HUES48 (cell line): ENCODE measurements at regions not wholly inside any gene's neighbourhood (a gene's known extent, or its start where the extent isn't known, plus 50 kb on each side); places are given as distances from the start of the nearest gene placed in this dataset.

Source experiments
- H3K27ac ChIP-seq: one replicate; pipeline ENCODE4 v1.7.0; 2013; ENCODE audit warnings: low read depth, low read length, inconsistent platforms
- H3K27me3 ChIP-seq: 2 replicates; pipeline ENCODE4 v1.6.1; 2013; ENCODE audit warnings: mild to moderate bottlenecking, low read length; ENCODE audit not compliant: control insufficient read depth, insufficient read depth
- H3K36me3 ChIP-seq: 2 replicates; pipeline ENCODE4 v1.6.1; 2013; ENCODE audit warnings: low read length; ENCODE audit not compliant: control insufficient read depth, insufficient read depth
- H3K4me1 ChIP-seq: 2 replicates; pipeline ENCODE4 v1.6.1; 2013; ENCODE audit warnings: mild to moderate bottlenecking, low read length; ENCODE audit not compliant: control insufficient read depth, insufficient read depth
- H3K4me3 ChIP-seq: 2 replicates; pipeline ENCODE4 v1.5.1; 2013; ENCODE audit warnings: mild to moderate bottlenecking, low read depth, low read length
- H3K9ac ChIP-seq: 2 replicates; pipeline ENCODE4 v1.6.1; 2013; ENCODE audit warnings: mild to moderate bottlenecking, low read depth, low read length, moderate library complexity
- H3K9me3 ChIP-seq: 2 replicates; pipeline ENCODE4 v1.6.1; 2013; ENCODE audit warnings: low read length; ENCODE audit not compliant: control insufficient read depth, insufficient read depth

DNA sequence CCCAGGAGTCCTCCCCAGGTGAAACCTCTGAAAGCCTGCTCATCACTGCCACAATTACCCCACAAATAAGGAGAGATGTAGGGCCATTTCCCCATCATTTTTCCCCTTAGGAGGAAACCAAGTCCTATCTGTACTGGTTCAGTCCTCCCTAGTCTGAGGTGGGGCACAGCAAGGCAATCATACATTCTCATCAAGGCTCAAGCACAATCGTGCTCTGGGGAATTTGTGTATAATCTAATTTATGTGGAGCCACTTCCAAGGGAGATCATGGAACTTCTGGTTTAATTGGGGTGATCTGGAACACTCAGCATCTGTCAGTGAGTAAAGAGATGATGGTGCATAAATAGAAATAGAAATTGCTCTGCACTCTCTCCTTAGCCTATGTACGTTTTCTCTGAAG lies 546.9 kb downstream of the IGSF11 start:
- H3K4me1 ChIP-seq: peaks cover 11% of the 10 kb centered on the region
- H3K9ac ChIP-seq: no peak overlapping the region
- no peak overlapping the region for H3K4me3 ChIP-seq
- no peaks in the 10 kb centered on the region for H3K36me3 ChIP-seq
- H3K27me3 ChIP-seq: no peaks in the 10 kb centered on the region
- no peaks in the 10 kb centered on the region for H3K9me3 ChIP-seq
- H3K27ac ChIP-seq: no peak overlapping the region

DNA sequence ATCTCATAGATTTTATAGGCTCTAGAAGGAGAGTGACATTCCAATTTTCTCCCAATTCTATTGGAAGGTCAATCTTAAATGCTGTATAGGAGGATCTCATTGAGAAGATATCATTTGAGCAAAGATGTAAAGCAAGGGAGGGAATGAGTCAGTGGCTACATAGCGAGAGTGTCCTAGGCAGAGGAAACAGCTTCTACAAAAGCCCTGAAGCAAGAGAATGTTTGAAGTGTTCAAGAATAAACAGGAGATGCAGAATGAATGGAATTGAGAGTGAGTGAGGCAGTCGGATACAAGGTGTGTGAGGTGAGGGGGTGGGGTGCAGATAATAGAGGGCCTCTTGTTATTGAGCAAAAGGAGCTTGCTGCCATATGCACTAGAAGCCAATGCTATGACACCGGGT lies 545.9 kb downstream of the IGSF11 start:
- Histone ChIP-seq H3K9me3 (no peaks in the 10 kb centered on the region), H3K4me3 (no peak overlapping the region), H3K9ac (no peak overlapping the region), H3K36me3 (no peaks in the 10 kb centered on the region), H3K27me3 (no peaks in the 10 kb centered on the region), H3K27ac (no peak overlapping the region), H3K4me1 (peaks cover under 1% of the 10 kb centered on the region; the same call in 1 of the 2 replicates)

DNA sequence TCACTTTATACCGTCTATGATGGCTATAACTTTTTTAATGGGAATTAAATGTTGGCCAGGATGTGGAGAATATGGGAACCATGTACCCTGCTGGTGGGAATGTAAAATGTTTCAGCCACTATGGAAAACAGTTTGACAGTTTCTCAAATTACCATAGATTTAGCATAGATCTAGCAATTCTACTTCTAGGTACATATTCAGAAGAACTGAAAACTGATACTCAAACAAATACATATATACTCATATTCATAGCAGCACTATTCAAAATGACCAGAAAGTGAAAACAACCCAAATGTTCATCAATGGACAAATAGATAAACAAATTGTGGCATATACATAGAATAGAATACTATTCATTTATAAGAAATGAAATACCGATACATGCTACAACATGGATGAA lies 539.4 kb downstream of the IGSF11 start:
- Histone ChIP-seq H3K9me3 (no peaks in the 10 kb centered on the region), H3K9ac (no peak overlapping the region), H3K36me3 (no peaks in the 10 kb centered on the region), H3K4me1 (no peaks in the 10 kb centered on the region), H3K4me3 (no peak overlapping the region), H3K27ac (no peak overlapping the region), H3K27me3 (no peaks in the 10 kb centered on the region)

DNA sequence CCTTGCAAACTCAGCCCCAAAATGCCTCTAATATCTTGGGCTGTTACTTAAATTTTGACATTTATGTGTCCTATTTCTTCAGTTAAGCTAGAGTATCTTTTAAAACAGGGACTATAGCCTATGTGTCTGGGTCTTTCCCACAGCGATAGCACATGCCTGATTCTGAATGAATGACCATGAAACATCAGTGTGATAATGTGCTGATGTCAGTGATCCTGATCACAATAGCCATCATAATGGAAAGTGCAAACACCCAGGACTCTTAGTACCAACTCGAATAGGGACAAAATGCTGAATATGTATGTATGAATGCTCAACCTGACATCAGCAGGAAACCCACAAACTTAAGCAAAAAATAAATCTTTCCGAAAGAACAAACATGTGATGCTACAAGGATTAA lies 537.4 kb downstream of the IGSF11 start:
- H3K27me3 ChIP-seq: no peaks in the 10 kb centered on the region
- no peak overlapping the region for H3K9ac ChIP-seq
- peaks cover 19% of the 10 kb centered on the region for H3K4me1 ChIP-seq
- no peak overlapping the region for H3K4me3 ChIP-seq
- H3K36me3 ChIP-seq: no peaks in the 10 kb centered on the region
- no peaks in the 10 kb centered on the region for H3K9me3 ChIP-seq
- H3K27ac ChIP-seq: no peak overlapping the region

DNA sequence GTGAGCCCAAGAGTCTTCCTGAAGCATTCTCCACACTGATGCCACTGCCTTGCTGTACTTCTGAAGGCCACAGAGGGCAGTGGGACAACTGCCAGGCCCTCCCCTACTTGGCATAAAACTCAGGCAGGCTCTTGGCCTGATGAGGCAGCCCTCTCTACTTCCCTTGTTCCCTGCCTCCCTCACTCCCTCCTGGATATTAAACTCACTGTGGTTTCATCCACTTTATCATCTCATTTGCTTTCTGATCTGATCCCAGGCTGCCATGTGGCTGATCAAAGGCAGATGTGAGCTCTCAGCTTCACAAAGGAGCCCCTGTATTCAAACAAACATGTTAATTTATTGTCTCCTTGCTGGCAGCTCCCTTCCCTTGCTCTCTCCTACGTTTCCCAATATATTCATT lies 533.5 kb downstream of the IGSF11 start:
- Histone ChIP-seq H3K4me3 (no peak overlapping the region), H3K27ac (peak overlapping the region; percentile 16), H3K9ac (peak overlapping the region; percentile 55), H3K27me3 (no peaks in the 10 kb centered on the region), H3K4me1 (peaks cover 30% of the 10 kb centered on the region), H3K36me3 (no peaks in the 10 kb centered on the region; the same call in 1 of the 2 replicates), H3K9me3 (no peaks in the 10 kb centered on the region)

DNA sequence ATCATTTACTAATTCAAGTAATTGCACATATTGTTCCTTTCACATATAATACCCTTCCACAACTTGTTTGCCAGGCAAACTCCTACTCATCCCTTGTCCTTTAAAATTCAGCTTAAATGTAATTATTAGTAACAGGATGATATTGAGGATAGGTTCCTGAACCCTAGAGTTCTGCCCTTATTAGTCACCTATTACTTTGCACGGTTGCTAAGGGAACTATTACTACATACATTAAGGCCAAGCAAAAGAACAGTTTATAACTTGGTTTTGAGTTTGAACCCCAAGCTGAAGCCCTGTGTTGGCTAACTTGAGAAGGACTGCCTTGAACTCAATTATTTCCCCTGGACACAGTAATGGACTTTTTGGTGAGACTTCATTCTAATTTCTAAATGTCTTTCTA lies 529.7 kb downstream of the IGSF11 start:
- Histone ChIP-seq H3K9ac (no peak overlapping the region), H3K27me3 (no peaks in the 10 kb centered on the region), H3K4me1 (peaks cover 30% of the 10 kb centered on the region), H3K4me3 (no peak overlapping the region), H3K27ac (no peak overlapping the region), H3K9me3 (no peaks in the 10 kb centered on the region), H3K36me3 (no peaks in the 10 kb centered on the region; the same call in 1 of the 2 replicates)

DNA sequence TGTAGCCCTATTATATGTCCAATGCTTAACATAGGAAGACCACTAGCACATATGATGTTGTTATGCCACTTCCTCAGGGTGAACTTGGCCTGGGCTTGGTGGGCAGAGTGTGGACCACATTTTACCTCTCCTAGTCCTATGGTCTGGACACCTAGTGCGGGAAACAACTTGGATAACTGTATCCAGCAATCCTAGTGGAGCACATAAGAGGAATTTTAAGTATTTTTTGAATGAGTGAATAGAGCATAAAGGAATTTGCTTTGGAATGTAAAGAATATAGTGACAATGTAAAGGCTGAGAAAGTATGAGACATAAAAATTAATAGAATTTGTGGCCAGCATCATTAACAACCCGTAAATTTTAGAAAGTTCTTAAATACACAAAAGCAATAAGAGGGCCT lies 528.9 kb downstream of the IGSF11 start:
- no peaks in the 10 kb centered on the region for H3K27me3 ChIP-seq
- H3K4me3 ChIP-seq: no peak overlapping the region

DNA sequence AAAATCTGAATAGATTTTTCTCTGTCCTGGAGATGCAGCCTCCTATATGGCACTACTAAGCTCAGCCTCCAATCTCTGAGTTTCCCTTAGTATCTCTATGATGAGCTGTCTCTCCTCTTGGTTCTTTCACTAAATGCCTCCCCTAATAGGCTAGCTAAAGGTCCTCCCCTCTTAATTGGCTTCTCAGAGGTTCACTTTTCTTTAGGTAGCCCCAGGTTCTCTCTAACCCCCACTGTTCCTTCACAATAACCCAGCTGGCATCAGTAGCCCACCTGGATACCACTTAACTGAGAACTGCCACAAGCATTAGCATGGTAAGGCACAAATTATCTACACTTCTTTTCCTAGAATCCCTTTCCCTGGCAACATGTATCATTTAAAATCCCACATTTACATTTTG lies 523.2 kb downstream of the IGSF11 start:
- H3K9ac ChIP-seq: no peak overlapping the region
- H3K27ac ChIP-seq: no peak overlapping the region
- no peaks in the 10 kb centered on the region for H3K4me1 ChIP-seq
- no peaks in the 10 kb centered on the region for H3K36me3 ChIP-seq
- H3K9me3 ChIP-seq: no peaks in the 10 kb centered on the region
- H3K27me3 ChIP-seq: no peaks in the 10 kb centered on the region
- no peak overlapping the region for H3K4me3 ChIP-seq

More for the DNA sequence above, 528.9 kb downstream of the IGSF11 start:
- Histone ChIP-seq H3K27ac (no peak overlapping the region), H3K9ac (no peak overlapping the region), H3K9me3 (no peaks in the 10 kb centered on the region), H3K36me3 (no peaks in the 10 kb centered on the region; the same call in 1 of the 2 replicates), H3K4me1 (peaks cover 25% of the 10 kb centered on the region)

DNA sequence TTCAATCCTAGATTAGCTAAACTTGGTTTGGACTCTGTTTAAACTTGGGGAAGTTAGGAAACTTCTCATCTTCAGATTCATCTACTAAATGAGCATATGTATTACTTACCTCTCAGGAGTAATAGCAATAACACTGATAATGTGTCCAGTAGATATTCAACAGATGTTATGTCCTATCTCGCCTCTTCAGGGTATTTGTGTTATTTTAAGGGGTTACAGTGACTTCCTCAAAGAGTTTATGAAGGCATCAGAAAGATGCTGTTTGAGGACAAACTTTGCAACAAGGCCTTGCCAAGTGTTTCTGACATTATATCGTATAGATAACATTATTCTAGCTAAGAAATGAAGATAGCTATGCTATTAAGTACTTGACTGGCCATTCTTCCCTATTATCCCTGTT lies 522.3 kb downstream of the IGSF11 start:
- Histone ChIP-seq H3K4me1 (no peaks in the 10 kb centered on the region), H3K9ac (no peak overlapping the region), H3K4me3 (no peak overlapping the region), H3K27me3 (no peaks in the 10 kb centered on the region), H3K36me3 (no peaks in the 10 kb centered on the region), H3K27ac (no peak overlapping the region), H3K9me3 (no peaks in the 10 kb centered on the region)

DNA sequence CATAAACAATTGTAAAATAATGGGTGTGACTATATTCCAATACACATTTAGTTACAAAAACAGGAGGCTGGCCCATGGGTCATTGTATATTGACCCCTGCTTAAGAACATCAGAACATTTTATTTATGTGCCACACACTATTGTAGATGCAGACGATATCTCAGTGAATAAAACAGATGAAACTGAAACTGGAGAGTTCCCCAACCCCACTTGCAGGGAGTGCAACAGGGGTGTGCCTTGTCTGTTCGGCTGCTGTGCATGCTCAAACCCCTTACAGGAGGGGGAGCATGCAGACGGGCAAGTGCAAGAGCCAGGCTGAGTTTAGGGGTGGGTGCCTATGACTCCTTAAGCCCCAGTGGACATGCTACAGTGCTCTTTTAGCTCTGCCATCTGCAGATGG lies 509.6 kb downstream of the IGSF11 start:
- 0 out of 2 replicates have a peak, but pooled peaks cover 5% of the 10 kb centered on the region for H3K4me1 ChIP-seq
- no peak overlapping the region for H3K9ac ChIP-seq
- no peaks in the 10 kb centered on the region for H3K36me3 ChIP-seq
- no peaks in the 10 kb centered on the region for H3K27me3 ChIP-seq
- H3K9me3 ChIP-seq: no peaks in the 10 kb centered on the region
- no peak overlapping the region for H3K4me3 ChIP-seq
- no peak overlapping the region for H3K27ac ChIP-seq

DNA sequence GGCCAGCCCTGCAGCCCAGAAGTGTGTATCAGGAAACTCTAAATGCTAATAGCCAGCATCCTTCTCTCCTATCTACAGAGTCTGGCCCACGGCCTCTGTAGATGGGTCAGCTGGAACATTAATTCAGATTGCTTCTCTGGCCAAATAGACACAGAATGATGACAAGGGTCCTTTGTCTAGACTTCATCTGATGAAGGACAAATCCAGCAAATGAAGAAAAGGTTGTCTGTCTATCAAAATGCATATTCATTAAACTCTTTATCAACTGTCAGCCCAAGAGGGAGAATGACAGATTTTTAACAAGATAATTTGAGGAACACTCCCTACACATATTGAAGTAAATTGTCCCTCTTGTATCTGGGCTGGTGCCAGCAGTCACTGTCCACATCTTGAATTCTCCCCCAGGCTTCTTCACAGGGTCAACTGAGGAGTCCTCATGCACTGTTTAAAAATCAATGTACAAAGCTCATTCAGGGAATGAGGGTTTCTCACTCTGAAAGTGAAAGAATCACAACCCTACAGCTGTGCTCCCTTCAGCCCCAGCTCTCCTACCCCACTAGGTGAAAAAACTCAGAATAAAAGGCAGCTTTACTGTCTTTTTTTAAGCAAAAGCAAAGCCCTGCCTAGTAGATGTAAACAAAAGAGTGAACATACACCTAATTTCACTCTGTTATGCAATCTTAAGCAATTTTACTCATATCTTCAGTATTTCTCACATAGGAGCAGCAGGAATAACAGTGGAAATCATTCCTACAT lies 507.7 kb downstream of the IGSF11 start:
- Histone ChIP-seq H3K27me3 (no peaks in the 10 kb centered on the region), H3K4me1 (0 out of 2 replicates have a peak, but pooled peaks cover 5% of the 10 kb centered on the region), H3K9me3 (0 out of 2 replicates have a peak, but pooled peaks cover 6% of the 10 kb centered on the region), H3K9ac (no peak overlapping the region), H3K4me3 (no peak overlapping the region), H3K36me3 (no peaks in the 10 kb centered on the region), H3K27ac (no peak overlapping the region)
